ENCODE measurements at regions not wholly inside any gene's neighbourhood (a gene's known extent, or its start where the extent isn't known, plus 50 kb on each side); places are given as distances from the start of the nearest gene placed in this dataset.

DNA sequence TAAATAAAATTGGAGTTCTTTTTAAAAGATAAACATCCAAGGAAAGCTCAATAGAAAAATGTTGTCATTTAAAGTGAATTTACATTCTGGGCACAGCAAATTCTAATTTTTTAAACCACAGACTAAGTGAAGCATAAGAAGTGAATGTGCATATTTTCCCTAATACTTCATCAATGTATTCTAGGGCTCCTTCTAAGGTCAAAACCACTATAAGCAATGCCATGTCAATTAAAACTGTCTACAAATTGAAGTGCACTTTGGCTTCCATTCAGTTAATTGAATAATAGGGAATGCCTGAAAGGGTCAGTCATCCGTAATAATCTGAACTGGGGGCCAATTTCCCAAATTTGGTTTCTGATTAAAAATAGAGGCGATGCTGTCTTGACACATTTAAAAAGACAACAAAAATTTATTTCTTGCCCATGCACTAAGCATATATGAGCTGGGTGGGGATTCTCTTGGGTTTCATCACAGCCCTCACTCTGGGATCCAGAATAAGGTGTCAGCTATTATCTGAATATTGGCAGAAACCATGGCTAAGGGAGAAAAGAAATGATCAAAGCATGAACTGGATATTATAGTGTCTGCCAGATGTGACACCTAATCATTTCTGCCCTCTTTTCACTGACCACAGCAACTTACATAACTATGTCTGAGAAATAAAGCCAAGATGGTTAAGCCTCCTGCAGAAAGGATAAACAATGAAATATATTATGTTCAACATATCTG is 660.6 kb upstream of the B3GALT2 start:
- WGBS (ENCODE audit: insufficient coverage, insufficient replicate concordance, low lambda C conversion rate, missing lambda C conversion rate), result 17% methylated on average over 2 of the region's 2 CpGs
- no peak for TF ChIP-seq NR2F1 (conservative IDR thresholded peaks at IDR 0.05)
- TF ChIP-seq YY1 (IDR thresholded peaks at IDR 0.05; ENCODE audit: low read depth, low read length), result no peak
- TF ChIP-seq, protein P1, sequence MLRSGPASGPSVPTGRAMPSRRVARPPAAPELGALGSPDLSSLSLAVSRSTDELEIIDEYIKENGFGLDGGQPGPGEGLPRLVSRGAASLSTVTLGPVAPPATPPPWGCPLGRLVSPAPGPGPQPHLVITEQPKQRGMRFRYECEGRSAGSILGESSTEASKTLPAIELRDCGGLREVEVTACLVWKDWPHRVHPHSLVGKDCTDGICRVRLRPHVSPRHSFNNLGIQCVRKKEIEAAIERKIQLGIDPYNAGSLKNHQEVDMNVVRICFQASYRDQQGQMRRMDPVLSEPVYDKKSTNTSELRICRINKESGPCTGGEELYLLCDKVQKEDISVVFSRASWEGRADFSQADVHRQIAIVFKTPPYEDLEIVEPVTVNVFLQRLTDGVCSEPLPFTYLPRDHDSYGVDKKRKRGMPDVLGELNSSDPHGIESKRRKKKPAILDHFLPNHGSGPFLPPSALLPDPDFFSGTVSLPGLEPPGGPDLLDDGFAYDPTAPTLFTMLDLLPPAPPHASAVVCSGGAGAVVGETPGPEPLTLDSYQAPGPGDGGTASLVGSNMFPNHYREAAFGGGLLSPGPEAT (IDR thresholded peaks at IDR 0.05; ENCODE audit: low read depth), result no peak
- TF ChIP-seq, protein P2, sequence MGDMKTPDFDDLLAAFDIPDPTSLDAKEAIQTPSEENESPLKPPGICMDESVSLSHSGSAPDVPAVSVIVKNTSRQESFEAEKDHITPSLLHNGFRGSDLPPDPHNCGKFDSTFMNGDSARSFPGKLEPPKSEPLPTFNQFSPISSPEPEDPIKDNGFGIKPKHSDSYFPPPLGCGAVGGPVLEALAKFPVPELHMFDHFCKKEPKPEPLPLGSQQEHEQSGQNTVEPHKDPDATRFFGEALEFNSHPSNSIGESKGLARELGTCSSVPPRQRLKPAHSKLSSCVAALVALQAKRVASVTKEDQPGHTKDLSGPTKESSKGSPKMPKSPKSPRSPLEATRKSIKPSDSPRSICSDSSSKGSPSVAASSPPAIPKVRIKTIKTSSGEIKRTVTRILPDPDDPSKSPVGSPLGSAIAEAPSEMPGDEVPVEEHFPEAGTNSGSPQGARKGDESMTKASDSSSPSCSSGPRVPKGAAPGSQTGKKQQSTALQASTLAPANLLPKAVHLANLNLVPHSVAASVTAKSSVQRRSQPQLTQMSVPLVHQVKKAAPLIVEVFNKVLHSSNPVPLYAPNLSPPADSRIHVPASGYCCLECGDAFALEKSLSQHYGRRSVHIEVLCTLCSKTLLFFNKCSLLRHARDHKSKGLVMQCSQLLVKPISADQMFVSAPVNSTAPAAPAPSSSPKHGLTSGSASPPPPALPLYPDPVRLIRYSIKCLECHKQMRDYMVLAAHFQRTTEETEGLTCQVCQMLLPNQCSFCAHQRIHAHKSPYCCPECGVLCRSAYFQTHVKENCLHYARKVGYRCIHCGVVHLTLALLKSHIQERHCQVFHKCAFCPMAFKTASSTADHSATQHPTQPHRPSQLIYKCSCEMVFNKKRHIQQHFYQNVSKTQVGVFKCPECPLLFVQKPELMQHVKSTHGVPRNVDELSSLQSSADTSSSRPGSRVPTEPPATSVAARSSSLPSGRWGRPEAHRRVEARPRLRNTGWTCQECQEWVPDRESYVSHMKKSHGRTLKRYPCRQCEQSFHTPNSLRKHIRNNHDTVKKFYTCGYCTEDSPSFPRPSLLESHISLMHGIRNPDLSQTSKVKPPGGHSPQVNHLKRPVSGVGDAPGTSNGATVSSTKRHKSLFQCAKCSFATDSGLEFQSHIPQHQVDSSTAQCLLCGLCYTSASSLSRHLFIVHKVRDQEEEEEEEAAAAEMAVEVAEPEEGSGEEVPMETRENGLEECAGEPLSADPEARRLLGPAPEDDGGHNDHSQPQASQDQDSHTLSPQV (IDR thresholded peaks at IDR 0.05), result no peak
- TF ChIP-seq, protein P3, sequence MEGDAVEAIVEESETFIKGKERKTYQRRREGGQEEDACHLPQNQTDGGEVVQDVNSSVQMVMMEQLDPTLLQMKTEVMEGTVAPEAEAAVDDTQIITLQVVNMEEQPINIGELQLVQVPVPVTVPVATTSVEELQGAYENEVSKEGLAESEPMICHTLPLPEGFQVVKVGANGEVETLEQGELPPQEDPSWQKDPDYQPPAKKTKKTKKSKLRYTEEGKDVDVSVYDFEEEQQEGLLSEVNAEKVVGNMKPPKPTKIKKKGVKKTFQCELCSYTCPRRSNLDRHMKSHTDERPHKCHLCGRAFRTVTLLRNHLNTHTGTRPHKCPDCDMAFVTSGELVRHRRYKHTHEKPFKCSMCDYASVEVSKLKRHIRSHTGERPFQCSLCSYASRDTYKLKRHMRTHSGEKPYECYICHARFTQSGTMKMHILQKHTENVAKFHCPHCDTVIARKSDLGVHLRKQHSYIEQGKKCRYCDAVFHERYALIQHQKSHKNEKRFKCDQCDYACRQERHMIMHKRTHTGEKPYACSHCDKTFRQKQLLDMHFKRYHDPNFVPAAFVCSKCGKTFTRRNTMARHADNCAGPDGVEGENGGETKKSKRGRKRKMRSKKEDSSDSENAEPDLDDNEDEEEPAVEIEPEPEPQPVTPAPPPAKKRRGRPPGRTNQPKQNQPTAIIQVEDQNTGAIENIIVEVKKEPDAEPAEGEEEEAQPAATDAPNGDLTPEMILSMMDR (IDR thresholded peaks at IDR 0.05 in 2 of 3, conservative IDR thresholded peaks at IDR 0.05 in 1 of 3; ENCODE audit: control insufficient read depth in 2 of 3, extremely low read depth in 1 of 3, insufficient read depth in 1 of 3, low read depth in 3 of 3, low read length in 3 of 3), result no peak
- TF ChIP-seq, protein P4, sequence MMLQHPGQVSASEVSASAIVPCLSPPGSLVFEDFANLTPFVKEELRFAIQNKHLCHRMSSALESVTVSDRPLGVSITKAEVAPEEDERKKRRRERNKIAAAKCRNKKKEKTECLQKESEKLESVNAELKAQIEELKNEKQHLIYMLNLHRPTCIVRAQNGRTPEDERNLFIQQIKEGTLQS (IDR thresholded peaks at IDR 0.05; ENCODE audit: borderline replicate concordance, extremely low read depth, low read depth, low read length), result no peak
- no peak for TF ChIP-seq ZNF274 (IDR thresholded peaks at IDR 0.05; ENCODE audit: insufficient read depth, insufficient read length)
- TF ChIP-seq SRF (IDR thresholded peaks at IDR 0.05; ENCODE audit: low read depth in 2 of 2, low read length in 2 of 2), result no peak
- no peak for TF ChIP-seq EP300 (IDR thresholded peaks at IDR 0.05; ENCODE audit: borderline replicate concordance in 1 of 2, control insufficient read depth in 1 of 2, low read depth in 2 of 2, low read length in 2 of 2)

More for the DNA sequence above, 660.6 kb upstream of the B3GALT2 start:
- no peaks in the 10 kb centered on the region for H4K20me1 ChIP-seq (ENCODE audit: control insufficient read depth, insufficient read depth)
- H3K9ac ChIP-seq (ENCODE audit: control insufficient read depth, insufficient read depth, low read length), result no peak overlapping the region
- DNase-seq (ENCODE audit: low read depth, low spot score) (no peak), ATAC-seq (no peak), FAIRE-seq (no peak)
- CTCF ChIA-PET, result interaction anchor here (0.6 kb wide), 1 partner anchor 535 kb away, joined by 3 read pairs; no protein-coding TSS in a partner anchor
- no peak overlapping the region for H3K4me2 ChIP-seq (ENCODE audit: control insufficient read depth, insufficient read depth)
- no peaks in the 10 kb centered on the region for H3K4me1 ChIP-seq (ENCODE audit: control insufficient read depth, insufficient read depth, low read length)
- RAD21 ChIA-PET (ENCODE audit: unreplicated experiment), result no interaction called here
- POLR2A ChIA-PET, result no interaction called here
- no peak overlapping the region for H3K27ac ChIP-seq (ENCODE audit: control insufficient read depth, insufficient read depth)
- no peaks in the 10 kb centered on the region for H3K79me2 ChIP-seq (ENCODE audit: control insufficient read depth, insufficient read depth, low read length)
- H3K4me3 ChIP-seq, result no peak overlapping the region
- no peaks in the 10 kb centered on the region for H3K27me3 ChIP-seq (replicated peaks in 1 of 2; ENCODE audit: control insufficient read depth in 2 of 2, insufficient read depth in 2 of 2, low read length in 1 of 2)
- intact Hi-C loops (cut with micrococcal nuclease; ENCODE audit: unreplicated experiment) (no loop called here), in situ Hi-C loops (cut with MboI) (no loop called here)
- no peaks in the 10 kb centered on the region for H3K36me3 ChIP-seq (ENCODE audit: control insufficient read depth in 2 of 2, insufficient read depth in 2 of 2, low read length in 1 of 2)
- SMC1A ChIA-PET (ENCODE audit: uncharacterized antibody, unreplicated experiment), result interaction anchor here (0.8 kb wide), 1 partner anchor 9 kb away, joined by 4 read pairs; no protein-coding TSS in a partner anchor
- H2AFZ ChIP-seq (ENCODE audit: control insufficient read depth, low read depth, low read length), result no peak overlapping the region
- no TSS peak for BruUV-seq (replicated peaks)
- H3K9me3 ChIP-seq (replicated peaks; ENCODE audit: control insufficient read depth, insufficient read depth, low read length), result no peaks in the 10 kb centered on the region
